Endothelial cell of umbilical vein (primary cell): ENCODE measurements at regions not wholly inside any gene's neighbourhood (a gene's known extent, or its start where the extent isn't known, plus 50 kb on each side); places are given as distances from the start of the nearest gene placed in this dataset.

Experiments
- BruUV-seq: library from RNA; stranded (reverse); fragments of 400-500 nt; replicated peaks from 2 replicates; lab custom pipeline; 2021; lab: Mats Ljungman, UMichigan
- CTCF ChIA-PET: fragments of 300-600, 350-600 bp; sonication (Branson Sonifier 250); formaldehyde crosslinking; loops from one replicate; lab custom pipeline; 2021; ENCODE audit warnings: antibody characterized with exemption, inconsistent platforms; lab: Charles Lee
- POLR2A ChIA-PET: fragments of 300-600, 350-600 bp; sonication (Branson Sonifier 250); formaldehyde crosslinking; loops from one replicate; lab custom pipeline; 2021; ENCODE audit warnings: antibody characterized with exemption, inconsistent platforms; lab: Charles Lee
- DNase-seq: peaks from one replicate; pipeline ENCODE4 v3.0.0-alpha.2; 2011; ENCODE audit warnings: low read depth, low spot score
- FAIRE-seq: peaks from 2 replicates; lab custom pipeline; 2011; peaks lifted over from hg19 to GRCh38; lab: Jason Lieb, UNC
- H2AFZ ChIP-seq: 2 replicates; pipeline ENCODE4 v1.6.0; 2012; ENCODE audit warnings: low read depth, low read length, control low read depth, inconsistent platforms
- H3K27ac ChIP-seq: 2 replicates; pipeline ENCODE4 v1.5.1; 2011; ENCODE audit warnings: low read depth, mild to moderate bottlenecking, control low read depth, low read length, moderate library complexity; ENCODE audit not compliant: insufficient read depth
- H3K27me3 ChIP-seq, 2 experiments: 2 replicates each; pipeline versions ENCODE4 v1.6.0 to v1.6.1; 2011; ENCODE audit warnings: low read length in 2 of 2, mixed read lengths in 1 of 2; ENCODE audit not compliant: control insufficient read depth in 2 of 2, insufficient read depth in 2 of 2
- H3K36me3 ChIP-seq, 2 experiments: 2 replicates in 1 of 2; 3 replicates in 1 of 2; pipeline ENCODE4 v1.5.1; 2011; ENCODE audit warnings: low read length in 2 of 2, mild to moderate bottlenecking in 1 of 2, moderate library complexity in 1 of 2; ENCODE audit not compliant: control insufficient read depth in 2 of 2, insufficient read depth in 2 of 2; ENCODE audit errors: extremely low read depth in 1 of 2
- H3K4me1 ChIP-seq: 3 replicates; pipeline ENCODE4 v1.5.1; 2011; ENCODE audit warnings: mild to moderate bottlenecking, low read length; ENCODE audit not compliant: control insufficient read depth, insufficient read depth; ENCODE audit errors: extremely low read depth
- H3K4me2 ChIP-seq: 2 replicates; pipeline ENCODE4 v1.6.1; 2011; ENCODE audit warnings: low read length, control low read depth, mixed read lengths; ENCODE audit not compliant: insufficient read depth
- H3K4me3 ChIP-seq, 3 experiments: fragments of 200-600 bp in 1 of 3; sonication (generic), shearing (Covaris generic) in 1 of 3; replicated peaks in 1 of 3; 2 replicates each; pipeline ENCODE4 v1.5.1; 2011 to 2016; ENCODE audit warnings: control low read depth in 3 of 3, low read length in 3 of 3, mild to moderate bottlenecking in 2 of 3, inconsistent platforms in 1 of 3, low read depth in 1 of 3, moderate library complexity in 1 of 3; ENCODE audit not compliant: insufficient read depth in 1 of 3
- H3K79me2 ChIP-seq: 2 replicates; pipeline ENCODE4 v1.6.0; 2012; ENCODE audit warnings: low read length, inconsistent platforms; ENCODE audit not compliant: control insufficient read depth, insufficient read depth
- H3K9ac ChIP-seq: replicated peaks from 2 replicates; pipeline ENCODE3; 2011; ENCODE audit warnings: low read length, control low read depth; ENCODE audit not compliant: insufficient read depth; ENCODE audit errors: extremely low read depth
- H3K9me1 ChIP-seq: replicated peaks from 3 replicates; pipeline ENCODE4 v1.6.0; 2011; ENCODE audit warnings: mild to moderate bottlenecking, low read length; ENCODE audit not compliant: control insufficient read depth, insufficient read depth; ENCODE audit errors: extremely low read depth
- H3K9me3 ChIP-seq: replicated peaks from 2 replicates; pipeline ENCODE4 v1.5.1; 2012; ENCODE audit warnings: low read length, inconsistent platforms; ENCODE audit not compliant: control insufficient read depth, insufficient read depth
- H4K20me1 ChIP-seq: replicated peaks from 2 replicates; pipeline ENCODE3; 2011; ENCODE audit warnings: mild to moderate bottlenecking, low read length; ENCODE audit not compliant: control insufficient read depth, insufficient read depth; ENCODE audit errors: extremely low read depth
- EZH2 ChIP-seq: IDR thresholded peaks from 2 replicates; pipeline ENCODE4 v1.6.1; 2012; ENCODE audit warnings: borderline replicate concordance, low read depth, mild to moderate bottlenecking, moderate library complexity, low read length, inconsistent platforms; ENCODE audit not compliant: severe bottlenecking
- FOS ChIP-seq: IDR thresholded peaks from 2 replicates; pipeline ENCODE4 v1.6.1; 2011; ENCODE audit warnings: mild to moderate bottlenecking, low read length, moderate library complexity, borderline replicate concordance; ENCODE audit not compliant: insufficient read depth
- GATA2 ChIP-seq: IDR thresholded peaks from 2 replicates; pipeline ENCODE4 v1.7.0; 2011; ENCODE audit warnings: low read depth, mild to moderate bottlenecking, moderate library complexity, mixed read lengths, low read length; ENCODE audit not compliant: insufficient read length, insufficient read depth
- JUN ChIP-seq: IDR thresholded peaks from 2 replicates; pipeline ENCODE4 v1.6.1; 2011; ENCODE audit warnings: borderline replicate concordance, low read depth; ENCODE audit not compliant: insufficient read length, insufficient read depth
- MYC ChIP-seq: IDR thresholded peaks from one replicate; pipeline ENCODE4 v1.6.1; 2011; ENCODE audit warnings: mild to moderate bottlenecking, low read depth, low read length
- POLR2A ChIP-seq: IDR thresholded peaks from 2 replicates; pipeline ENCODE4 v1.6.1; 2012; ENCODE audit warnings: low read depth, mild to moderate bottlenecking, control low read depth, low read length
- POLR2AphosphoS5 ChIP-seq: IDR thresholded peaks from 2 replicates; pipeline ENCODE4 v1.6.1; 2012; ENCODE audit warnings: low read depth, mild to moderate bottlenecking, control low read depth, low read length, moderate library complexity; ENCODE audit not compliant: insufficient read depth
- dilution Hi-C: fragments of 300-500 bp; cut with MboI; formaldehyde crosslinking; loops from one replicate; pipeline ENCODE4 v1.15.0; 2019; ENCODE audit warnings: low sequenced_read_pairs; ENCODE audit not compliant: extremely low pct_ligation_motif_present
- intact Hi-C: fragments of 100-400 bp; cut with micrococcal nuclease; formaldehyde crosslinking; loops from one replicate; pipeline ENCODE4 v1.10.0; 2022
- TF ChIP-seq, protein P1 (sequence below), 2 donors: IDR thresholded peaks; 1 replicate in 1 of 2; 2 replicates in 1 of 2; pipeline ENCODE4 v1.5.1; 2011; ENCODE audit warnings: low read length in 2 of 2, mild to moderate bottlenecking in 2 of 2, moderate library complexity in 2 of 2, control low read depth in 1 of 2, inconsistent platforms in 1 of 2, low read depth in 1 of 2; ENCODE audit not compliant: insufficient read depth in 1 of 2; ENCODE audit errors: extremely low read depth in 1 of 2
- TF ChIP-seq, protein P2 (sequence below): IDR thresholded peaks from 2 replicates; pipeline ENCODE4 v1.6.1; 2011; ENCODE audit not compliant: insufficient read depth, insufficient read length

DNA sequence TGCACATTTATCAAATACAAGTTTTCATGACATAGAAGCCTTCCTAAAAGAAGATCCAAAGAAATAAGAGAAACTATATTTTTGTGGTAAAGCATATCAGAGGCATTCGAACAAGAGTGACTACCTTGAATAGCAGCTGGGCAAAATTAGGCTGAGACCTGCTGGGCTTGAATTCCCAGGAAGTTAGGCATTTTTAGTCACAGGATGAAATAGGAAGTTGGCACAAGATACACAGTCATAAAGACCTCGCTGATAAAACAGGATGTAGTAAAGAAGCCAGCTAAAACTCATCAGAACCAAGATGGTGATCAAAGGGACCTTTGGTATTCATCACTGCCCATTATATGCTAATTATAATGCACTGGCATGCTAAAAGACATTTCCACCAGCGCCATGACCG lies 1302.3 kb upstream of the NRXN1 start:
- FAIRE-seq (no peak), DNase-seq (no peak)
- Histone ChIP-seq H3K9ac (no peak overlapping the region), H3K27ac (no peak overlapping the region), H3K9me3 (peaks cover 1% of the 10 kb centered on the region), H2AFZ (no peak overlapping the region), H3K36me3 (no peaks in the 10 kb centered on the region), H3K9me1 (no peaks in the 10 kb centered on the region), H3K79me2 (no peaks in the 10 kb centered on the region), H3K4me1 (no peaks in the 10 kb centered on the region), H3K4me2 (no peak overlapping the region), H3K4me3 (no peak overlapping the region), H3K27me3 (no peaks in the 10 kb centered on the region), H4K20me1 (no peaks in the 10 kb centered on the region)
- ChIA-PET CTCF (no interaction called here), POLR2A (no interaction called here)
- dilution Hi-C loops = no loop called here
- no TSS peak for BruUV-seq
- intact Hi-C loops = no loop called here
- TF ChIP-seq POLR2A = no peak
- TF ChIP-seq, protein P1, sequence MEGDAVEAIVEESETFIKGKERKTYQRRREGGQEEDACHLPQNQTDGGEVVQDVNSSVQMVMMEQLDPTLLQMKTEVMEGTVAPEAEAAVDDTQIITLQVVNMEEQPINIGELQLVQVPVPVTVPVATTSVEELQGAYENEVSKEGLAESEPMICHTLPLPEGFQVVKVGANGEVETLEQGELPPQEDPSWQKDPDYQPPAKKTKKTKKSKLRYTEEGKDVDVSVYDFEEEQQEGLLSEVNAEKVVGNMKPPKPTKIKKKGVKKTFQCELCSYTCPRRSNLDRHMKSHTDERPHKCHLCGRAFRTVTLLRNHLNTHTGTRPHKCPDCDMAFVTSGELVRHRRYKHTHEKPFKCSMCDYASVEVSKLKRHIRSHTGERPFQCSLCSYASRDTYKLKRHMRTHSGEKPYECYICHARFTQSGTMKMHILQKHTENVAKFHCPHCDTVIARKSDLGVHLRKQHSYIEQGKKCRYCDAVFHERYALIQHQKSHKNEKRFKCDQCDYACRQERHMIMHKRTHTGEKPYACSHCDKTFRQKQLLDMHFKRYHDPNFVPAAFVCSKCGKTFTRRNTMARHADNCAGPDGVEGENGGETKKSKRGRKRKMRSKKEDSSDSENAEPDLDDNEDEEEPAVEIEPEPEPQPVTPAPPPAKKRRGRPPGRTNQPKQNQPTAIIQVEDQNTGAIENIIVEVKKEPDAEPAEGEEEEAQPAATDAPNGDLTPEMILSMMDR (IDR thresholded peaks at IDR 0.05; ENCODE audit: extremely low read depth in 1 of 2, insufficient read depth in 1 of 2, low read depth in 1 of 2, low read length in 2 of 2) = no peak
- no peak for TF ChIP-seq FOS
- no peak for TF ChIP-seq MYC
- no peak for TF ChIP-seq GATA2
- TF ChIP-seq POLR2AphosphoS5 = no peak
- no peak for TF ChIP-seq JUN
- TF ChIP-seq EZH2 = no peak
- TF ChIP-seq, protein P2, sequence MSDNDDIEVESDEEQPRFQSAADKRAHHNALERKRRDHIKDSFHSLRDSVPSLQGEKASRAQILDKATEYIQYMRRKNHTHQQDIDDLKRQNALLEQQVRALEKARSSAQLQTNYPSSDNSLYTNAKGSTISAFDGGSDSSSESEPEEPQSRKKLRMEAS = no peak
